Stimulated activated naive CD4-positive, alpha-beta T cell treated with Interleukin-2 at 50 U/mL for 16 hours (primary cell): ENCODE measurements at regions not wholly inside any gene's neighbourhood (a gene's known extent, or its start where the extent isn't known, plus 50 kb on each side); places are given as distances from the start of the nearest gene placed in this dataset.

Source experiments
- DNase-seq: peaks from one replicate; lab custom pipeline; 2025; lab: John Stamatoyannopoulos, UW

DNA sequence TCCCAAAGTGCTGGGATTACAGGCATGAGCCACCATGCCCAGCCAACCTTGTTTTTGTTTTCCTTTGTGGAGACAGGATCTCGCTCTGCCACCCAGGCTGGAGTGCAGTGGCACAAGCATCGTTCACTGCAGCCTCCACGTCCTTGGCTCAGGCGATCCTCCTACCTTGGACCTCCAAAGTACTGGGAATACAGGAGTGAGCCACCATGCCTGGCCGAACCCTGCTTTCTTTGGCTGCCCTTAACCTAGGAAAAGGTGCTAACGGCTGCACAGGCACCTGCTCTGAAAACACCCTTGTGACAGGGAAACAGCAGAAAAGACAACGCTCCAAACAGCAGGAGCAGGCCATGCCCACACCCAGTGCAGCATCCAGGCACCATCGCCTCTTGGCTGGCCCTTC, 71.9 kb downstream of the OAT start:
- DNase-seq, result no peak

DNA sequence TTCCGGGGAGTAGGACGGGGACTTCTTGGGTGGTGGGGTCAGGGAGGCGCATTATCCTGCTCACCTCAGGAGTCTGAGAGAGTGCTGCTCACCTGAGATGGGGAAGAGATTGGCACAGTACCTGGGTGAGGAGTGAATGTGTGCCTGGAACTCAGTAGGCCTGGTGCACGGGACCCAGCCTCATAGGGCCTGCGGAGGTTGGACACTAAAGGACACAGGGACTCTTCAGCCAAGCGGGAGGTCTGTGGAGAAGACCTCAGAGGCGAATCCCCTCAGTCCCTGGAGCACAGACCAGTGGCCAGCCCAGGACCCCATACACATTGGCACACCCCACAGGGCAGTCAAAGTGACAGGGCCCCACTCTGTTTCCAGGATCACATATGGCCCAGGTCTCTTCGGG, 73.2 kb downstream of the OAT start:
- no peak for DNase-seq

DNA sequence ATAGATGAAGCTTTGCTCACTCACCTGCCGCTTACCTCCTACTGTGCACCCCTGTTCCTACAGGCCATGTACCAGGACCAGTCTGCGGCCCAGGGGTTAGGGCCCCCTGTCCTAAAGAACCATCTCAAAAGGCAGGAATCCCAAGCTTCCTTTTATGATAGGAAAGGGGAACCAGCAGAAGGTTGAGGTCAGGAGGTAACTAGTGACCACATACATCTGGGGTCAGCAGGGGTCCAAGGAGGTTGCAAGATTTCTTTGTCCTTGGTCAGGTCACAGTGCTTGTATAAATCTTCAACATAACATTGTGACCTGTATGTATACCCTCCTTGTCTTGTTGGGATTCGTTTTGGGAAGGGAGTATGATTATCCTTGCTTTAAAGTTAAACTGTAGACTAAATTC, 73.8 kb downstream of the OAT start:
- DNase-seq, result no peak

DNA sequence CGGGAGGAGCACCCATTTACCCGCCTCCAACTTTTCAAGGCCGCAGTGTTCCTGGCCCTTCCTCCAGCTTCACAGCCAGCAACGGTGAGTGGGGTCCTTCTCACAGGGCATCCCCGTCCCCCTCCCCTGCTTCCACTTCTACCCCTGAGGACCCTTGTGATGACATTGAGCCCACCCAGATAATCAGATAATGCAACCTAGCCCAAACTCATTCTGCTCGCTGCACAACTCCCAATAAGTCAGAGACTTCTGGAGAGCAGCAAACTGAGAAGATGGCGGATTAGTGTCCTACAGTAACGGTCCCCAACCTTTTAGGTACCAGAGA, 74.5 kb downstream of the OAT start:
- no peak for DNase-seq

DNA sequence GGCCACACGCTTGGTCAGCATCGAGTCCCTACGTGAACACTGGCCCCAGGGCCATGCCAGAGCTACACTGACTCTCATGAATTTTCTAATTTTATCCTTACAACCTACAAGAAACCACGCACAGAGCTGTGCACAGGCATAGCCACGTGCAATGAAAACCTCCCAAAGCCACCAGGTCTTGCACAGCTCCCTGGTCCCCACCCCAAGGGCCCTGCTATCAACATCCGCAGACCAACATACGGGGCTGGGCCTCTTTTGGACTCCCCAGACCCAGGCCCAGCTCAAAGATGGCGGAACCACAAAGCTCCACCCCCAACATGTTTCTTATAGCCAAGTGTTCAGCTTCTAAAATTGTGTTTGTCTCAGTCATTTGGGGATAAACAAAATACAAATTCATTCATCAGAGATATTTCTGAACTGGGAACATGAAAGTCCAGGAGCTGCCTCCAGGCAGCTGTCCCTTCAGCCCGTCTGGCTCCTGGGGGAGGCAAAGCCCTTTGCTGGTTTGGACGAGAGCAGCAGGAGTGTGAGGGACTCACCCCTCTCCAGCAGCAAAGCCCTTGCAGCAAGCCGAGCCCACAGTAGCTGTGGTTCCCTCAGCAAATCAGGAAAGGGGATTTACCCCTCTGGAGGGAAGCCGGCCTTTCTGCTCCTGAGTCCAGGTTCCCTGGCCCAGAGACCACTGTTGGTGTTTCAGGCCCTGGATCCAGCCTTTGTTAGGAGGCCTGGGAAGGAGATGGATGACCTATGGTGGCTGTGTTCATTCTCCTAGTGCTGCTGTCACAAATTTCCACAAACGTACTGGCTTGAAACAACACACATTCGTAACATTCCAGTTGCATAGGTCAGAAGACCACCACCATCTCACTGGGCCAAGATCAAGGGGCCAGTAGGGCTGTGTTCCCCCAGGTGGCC, 75.1 kb downstream of the OAT start:
- no peak for DNase-seq

DNA sequence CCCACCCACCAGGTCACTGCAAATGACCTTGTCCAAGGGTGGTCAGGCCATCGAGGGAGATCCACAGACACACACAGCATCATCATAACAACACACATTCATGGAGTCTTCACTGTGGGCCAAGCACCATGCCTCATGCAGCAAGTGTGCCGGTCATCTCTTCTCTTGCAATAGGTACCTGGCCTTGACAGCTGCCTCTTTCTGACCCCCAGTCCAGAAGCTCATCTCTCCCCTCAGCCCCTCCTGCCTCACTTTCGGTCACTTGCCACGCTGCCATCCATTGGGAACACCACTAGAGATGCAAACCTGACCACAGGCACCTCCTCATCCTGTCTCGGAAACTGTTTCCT, 75.9 kb downstream of the OAT start:
- DNase-seq, result no peak

DNA sequence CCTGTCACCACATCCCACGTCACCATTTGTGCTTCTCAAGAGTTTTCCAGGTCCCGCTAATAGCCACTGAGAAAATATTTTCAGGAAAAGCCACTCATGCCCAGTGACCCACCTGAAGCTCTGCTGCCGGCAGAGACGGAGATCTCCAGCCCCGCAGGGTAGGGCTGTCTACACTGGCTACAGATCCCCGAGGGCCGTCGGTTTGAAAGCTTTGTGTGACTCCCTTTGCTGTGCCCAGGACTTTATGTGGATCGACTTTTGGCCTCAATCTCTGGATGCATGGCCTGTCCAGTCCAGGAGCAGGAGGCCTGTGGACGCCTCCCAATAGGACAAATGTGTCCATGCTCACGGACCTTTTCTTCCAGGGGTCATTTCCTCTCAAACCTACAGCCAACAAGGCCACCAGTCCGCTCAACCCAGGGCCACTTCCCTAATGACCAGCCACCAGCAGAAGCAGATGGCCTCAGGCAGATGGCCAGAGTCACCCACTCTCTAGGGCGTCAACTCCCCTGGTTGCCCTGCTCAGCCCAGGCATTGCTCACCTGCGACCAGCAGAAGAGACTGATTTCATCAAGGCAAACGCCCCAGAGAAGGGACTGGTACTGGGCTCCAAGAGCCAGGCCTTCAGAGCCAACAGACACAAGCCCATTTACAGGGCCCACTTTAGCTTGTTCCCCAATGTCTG, 76.4 kb downstream of the OAT start:
- no peak for DNase-seq

DNA sequence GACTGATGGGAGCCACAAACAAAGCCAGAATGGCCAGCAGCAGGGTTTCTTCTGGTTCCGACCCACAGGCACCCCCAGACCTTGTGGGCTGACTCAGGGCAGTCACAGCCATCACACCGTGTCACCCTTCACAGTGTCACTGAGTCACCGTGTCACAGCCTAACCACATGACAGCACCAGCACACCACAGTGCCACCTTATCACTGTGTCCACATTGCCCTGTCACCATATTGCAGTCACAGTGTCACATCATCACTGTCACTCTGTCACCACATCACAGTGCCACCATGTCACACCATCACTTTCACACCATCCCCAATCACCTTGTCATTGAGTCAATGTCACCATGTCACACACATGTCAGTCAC, 77.0 kb downstream of the OAT start:
- DNase-seq, result no peak

DNA sequence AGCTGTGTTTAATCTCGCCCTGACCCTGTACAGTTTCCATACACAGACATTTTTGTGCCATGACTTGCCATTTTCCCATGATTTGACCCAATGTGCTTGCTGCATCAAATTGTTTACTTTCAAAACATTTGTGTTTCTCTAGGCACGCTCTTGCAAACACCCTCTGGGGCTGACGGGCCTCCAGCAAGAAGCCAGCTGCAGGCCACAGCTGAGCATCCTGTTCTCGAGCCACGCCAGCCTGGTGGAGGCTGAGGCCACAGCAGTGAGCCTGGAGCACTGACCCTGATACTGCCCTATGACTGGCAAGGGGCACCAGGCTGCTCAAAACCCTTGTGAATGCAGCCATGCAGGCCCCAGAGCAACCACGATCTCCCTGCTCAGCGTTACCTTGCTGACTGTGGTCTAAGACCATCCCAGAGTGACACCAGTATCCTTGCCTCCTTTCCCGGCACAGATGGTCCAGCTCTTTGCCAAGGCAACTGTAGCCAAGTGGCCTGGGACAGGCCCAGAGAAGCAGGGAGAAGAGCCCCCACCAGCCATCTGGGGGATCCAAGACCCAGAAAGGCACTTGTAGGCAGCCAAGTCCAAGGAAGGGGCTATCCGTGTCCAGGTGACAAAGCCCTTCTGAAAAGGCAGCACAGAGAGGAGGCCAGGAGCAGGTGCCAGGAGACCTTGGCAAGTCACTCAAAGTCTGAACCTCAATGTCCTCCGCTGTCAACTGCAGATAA, 78.5 kb downstream of the OAT start:
- DNase-seq, result no peak

DNA sequence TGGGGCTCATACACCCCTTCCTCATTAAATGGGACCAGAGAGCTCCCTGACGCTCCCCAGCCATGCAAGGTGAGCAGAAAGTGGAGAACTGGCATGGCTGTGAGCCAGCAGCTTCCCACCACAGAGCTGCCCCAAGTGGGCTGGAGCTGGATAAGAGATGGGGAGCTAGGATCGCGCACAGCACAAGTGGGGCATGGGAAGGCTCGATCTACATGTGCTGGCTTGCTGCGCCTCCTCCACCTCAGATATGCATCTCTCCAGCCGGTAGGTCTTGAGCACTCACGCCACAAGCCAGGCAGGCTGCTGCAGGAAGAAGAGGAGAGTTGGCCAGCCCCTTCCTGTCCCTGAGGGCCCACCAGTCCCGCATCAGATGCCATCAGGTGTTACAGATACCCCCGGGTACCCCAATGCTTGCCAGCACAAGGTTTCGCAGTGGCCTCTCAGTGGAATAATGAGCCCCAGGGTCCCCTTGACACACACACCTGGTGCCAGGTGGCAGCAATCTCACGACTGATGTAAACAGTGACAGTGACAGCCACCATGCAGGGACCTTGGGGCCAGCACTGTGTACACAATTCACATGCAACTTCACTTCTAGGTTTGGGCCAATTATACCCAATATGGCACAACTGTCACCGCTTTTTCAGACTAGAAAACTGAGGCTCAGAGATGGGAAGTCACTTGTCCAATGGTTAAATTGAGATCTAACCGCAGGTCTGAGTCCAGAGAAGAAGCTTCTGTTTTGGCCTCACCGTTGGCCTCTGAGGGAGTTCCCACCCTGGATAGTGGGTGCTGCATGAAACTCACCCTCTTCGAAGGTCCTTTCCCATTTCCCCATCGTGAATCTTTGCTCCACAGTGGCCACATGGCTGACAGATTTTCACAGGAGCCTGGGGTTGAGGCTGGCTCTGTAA, 79.3 kb downstream of the OAT start:
- no peak for DNase-seq

DNA sequence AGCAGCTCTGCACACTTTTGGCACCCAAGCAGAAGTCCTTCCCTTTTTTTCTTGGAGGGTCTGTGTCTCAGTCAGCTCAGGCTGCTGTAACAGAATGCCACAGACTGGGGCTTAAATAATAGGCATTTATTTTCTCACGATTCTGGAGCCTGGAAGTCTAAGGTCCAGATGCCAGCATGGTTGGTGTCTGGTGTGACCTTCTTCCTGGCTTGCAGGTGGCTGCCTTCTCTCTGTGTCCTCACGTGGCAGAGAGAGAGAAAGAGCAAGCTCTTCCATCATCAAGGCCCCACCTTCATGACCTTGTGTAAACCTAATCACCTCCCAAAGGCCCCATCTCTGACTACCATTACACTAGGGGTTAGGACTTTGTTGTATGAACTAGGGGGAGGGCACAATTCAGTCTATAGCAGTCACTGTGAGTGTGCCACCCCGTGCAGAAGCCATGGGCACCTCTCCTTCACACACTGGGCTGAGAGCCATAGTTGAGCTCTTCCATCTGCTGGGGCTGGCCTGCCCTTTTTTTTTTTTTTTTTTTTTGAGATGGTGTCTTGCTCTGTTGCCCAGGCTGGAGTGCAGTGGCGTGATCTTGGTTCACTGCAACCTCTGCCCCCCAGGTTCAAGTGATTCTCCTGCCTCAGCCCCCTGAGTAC, 80.3 kb downstream of the OAT start:
- DNase-seq, result no peak

DNA sequence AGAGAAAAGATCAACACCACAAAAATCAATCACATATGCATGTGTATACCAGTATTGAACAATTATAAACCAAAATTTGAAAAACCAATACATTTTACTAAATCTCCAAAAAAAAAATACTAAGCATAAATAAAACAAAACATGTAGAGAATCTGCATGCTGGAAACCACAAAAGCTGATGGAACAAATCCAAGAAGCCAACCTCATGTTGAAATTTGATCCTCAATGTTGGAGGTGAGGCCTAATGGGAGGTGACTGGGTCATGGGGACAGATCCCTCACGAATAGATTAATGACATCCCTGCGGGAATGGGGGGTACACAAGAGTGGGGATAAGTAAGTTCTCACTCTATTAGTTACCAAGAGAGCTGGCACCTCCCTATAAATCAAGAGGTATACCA, 82.5 kb downstream of the OAT start:
- DNase-seq, result no peak

DNA sequence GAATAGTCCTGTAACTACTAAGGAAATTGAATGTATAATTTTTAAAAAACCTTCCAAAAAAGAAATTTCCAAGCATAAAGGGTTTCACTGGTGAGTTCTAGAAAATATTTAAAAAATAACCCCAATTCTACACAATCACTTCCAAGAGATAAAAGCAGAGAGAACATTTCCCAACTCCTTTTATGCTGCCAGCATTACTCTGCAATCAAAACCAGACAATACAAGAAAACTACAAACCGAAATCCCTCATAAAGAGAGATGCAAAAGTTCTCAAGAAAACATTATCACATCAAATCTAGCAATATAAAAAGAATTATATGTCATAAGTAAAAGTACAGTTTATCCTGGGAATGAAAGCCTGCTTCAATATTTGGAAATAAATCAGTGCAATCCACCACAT, 84.8 kb downstream of the OAT start:
- DNase-seq, result no peak

DNA sequence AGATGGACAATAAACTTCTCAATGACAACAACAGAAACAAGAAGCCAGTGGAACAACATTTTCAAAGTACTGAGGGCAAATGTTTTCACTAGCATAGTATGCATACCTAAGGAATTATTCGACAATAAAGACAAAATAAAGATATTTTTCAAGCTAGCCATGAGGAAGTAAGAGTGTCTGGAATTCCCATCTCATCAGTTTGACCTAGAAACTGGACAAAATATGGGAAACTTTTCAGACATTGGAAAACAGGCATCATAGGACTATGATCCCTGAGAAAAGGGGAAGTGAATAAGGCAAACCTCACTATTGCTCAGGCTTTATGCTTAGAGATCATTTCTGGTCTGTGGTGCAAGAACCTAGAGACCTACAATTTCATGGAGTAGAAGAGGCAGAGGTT, 86.3 kb downstream of the OAT start:
- DNase-seq, result no peak

DNA sequence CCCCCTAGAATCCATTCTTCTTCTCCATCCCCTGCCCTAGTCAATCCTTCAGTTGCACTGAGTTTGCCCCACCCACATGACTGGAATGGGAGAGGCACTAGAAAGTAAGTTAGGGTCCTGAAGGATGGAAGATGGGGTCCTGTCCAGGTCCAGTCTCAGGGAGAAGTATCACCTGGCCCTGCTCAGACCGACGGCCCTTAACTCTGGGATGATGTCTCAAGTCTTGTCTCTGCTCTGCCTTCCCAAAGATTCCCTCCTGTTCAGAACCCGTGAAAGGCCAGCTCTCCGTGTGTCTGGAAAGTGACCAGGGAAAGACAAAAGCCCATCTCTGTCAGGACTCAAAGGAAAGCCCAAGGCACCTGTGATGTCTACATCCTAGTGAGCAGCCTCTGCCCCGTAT, 88.8 kb downstream of the OAT start:
- DNase-seq, result no peak

DNA sequence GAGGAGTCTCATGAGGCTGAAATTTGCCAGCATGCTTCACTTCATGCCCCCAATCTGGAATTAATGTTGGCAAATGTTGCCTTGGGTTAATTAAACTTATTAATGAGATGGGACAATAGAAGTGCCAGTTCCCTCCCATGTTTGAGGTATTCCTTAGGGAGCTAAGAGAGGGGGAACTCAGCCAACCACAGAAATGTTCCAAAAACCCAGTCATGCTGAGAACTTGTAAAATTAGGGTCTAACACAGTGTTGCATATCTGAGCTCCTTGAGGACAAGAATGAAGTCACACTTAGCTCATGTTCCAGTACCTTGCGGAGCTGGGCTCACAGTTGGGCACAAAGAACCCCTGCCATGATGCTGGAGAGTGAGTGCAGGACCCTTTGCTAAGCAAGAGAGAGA, 89.4 kb downstream of the OAT start:
- DNase-seq, result no peak

DNA sequence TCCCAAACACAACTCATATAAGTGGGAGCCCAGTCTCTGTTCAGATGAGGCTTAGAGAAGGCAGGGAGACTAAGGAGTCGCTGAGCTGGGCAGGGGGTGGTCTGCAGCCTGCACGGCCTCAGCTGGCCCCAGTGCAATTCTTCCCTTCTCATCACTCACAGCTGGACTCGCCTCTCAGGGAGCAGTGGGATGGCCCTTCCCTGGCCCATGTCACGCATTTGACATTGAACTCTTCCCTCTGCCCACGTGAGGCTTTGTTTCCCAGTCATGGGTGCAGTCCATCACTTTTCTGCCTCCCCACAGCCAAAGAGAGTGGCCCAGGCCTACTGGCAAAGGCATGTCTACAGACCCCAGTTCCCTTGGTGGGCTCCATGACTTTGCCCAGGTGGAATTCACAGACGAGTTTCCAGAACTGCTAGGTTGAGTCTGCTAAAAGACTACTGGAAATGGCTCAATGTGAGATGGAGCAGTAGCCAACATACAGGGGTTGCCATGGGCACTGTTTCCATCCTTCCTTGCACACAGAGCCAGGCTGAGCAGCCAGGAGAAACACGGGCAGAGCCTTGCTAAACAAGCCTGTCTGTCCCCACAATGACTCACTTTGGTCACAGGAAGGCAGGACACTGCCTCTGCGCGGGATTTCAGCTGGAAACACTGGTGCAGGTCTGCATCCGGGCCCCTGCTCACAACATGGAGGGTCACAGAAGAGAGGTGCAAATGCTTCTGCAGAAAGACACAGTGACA, 90.1 kb downstream of the OAT start:
- no peak for DNase-seq

DNA sequence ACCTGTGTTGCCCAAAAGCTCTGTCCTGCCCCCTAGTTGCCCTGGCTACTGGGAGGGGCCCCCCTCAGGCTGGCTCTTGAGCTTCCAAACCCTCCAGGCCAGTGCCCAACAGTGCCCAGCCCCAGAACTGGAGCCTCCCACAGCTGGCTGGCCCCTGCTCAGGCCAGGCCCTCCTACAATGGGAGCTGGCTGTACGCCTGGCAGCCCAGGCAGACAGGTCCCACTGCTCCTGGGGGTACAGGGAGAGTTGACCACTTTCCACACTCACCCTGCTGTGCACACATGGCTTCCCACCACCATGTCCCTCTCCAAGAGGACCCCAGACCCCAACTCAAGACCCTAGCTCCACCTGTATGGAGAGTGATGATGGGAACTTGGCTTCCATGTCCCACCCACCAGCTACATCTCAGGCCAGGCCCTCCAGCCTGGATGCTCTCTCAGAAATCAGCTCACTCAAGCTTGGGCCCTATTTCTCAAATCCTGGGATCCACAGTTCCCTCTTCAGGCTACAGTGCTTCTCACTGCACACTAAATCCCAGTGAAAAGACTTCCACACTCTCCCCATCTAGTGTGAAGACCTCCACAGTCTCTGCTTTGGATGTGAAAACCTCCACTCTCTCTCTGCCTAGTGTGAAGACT, 92.6 kb downstream of the OAT start:
- DNase-seq, result no peak

DNA sequence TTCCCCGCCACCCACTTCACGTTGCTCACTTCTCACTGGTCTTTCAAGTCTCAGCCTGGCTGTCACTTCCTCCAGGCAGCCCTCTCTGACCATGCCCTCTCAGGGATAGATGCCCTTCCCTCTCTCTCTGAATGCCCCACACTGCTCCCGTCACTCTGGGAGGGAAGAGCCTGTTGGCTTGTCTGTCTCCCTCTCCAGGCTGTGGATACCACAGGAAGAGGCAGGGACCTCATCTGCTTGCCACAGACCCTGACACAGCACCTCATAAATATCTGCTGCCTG, 93.1 kb downstream of the OAT start:
- DNase-seq, result no peak

DNA sequence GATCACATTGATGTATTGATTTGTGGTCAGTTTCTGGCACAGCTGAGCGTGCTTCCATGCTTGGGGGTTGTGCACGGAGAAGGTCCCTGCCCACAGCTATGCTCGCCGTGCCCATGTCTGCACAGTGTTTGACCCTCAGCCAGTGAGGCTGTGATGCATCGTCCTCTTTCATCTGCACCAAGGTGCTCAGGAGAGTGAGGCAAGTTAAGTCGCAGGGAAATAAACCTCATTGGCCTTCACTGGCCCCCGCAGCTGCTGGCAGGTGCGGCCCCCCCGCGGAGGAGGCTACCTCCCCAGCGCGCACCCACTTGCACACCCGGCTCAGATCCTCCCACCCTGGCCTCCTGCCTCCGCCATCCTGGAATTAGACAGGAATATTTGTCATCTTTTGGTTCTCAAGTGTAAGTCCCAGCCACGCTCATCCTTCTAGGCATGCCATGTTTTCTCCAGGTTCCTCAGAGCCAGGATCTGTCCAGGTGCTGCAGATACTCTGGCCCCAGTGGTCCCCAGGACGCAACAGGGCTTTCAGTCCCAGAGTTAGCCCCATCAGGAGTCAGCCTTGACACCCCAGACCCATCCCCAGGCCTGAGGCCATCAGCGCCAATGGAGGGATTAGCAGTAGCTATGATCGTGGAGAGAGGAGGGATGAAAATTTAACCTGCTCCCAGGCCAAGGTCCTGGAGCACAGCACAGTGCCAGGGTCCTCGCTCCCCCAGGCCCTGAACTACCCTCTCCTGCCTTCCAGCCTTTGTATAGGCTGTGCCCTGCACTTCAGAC, 93.7 kb downstream of the OAT start:
- no peak for DNase-seq
